ENCODE measurements at regions not wholly inside any gene's neighbourhood (a gene's known extent, or its start where the extent isn't known, plus 50 kb on each side); places are given as distances from the start of the nearest gene placed in this dataset.

DNA sequence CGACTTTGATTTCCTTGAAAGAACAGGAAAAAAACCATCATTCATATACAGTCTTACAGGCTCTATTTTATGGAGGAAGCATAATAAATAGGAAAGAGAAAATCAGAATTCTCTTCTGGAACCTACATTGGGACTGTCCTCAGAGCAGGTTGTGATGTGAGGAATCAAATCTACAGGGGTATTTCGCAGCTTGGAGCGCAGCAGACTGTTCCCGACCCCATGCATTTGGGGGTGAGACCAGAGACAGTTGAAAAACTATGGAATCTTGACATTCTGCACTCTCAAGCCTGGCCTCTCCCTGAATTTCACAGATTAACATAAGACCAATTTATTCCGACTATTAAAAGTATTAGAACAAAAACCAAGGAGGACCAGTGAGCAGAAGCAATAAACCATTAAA lies 93.3 kb upstream of the PRSS58 start:
- Histone ChIP-seq H3K18ac (ENCODE audit: low read depth, low read length) (no peak overlapping the region), H4K91ac (ENCODE audit: insufficient read depth, low read depth, low read length) (no peak overlapping the region), H3K27me3 (ENCODE audit: control insufficient read depth, insufficient read depth, low read length) (peaks cover 11% of the 10 kb centered on the region), H3K27ac (ENCODE audit: insufficient read depth, low read length) (no peak overlapping the region), H3K4me1 (ENCODE audit: control insufficient read depth, insufficient read depth, low read length) (no peaks in the 10 kb centered on the region), H3K36me3 (ENCODE audit: control insufficient read depth, insufficient read depth, low read length) (no peaks in the 10 kb centered on the region), H4K5ac (ENCODE audit: low read depth, low read length) (no peak overlapping the region), H3K14ac (replicated peaks; ENCODE audit: low read depth, low read length) (no peak overlapping the region), H2AFZ (replicated peaks; ENCODE audit: low read length, poor library complexity) (no peak overlapping the region), H3K79me1 (ENCODE audit: low read depth in 1 of 2, low read length in 2 of 2) (no peaks in the 10 kb centered on the region), H3K56ac (ENCODE audit: extremely low read depth, insufficient read depth, low read length) (no peak overlapping the region), H2BK20ac (ENCODE audit: low read depth, low read length) (no peak overlapping the region), H3K23ac (ENCODE audit: low read depth, low read length) (no peak overlapping the region), H3K4me3 (ENCODE audit: insufficient read depth, low read depth, low read length) (no peak overlapping the region), H2BK15ac (ENCODE audit: low read depth, low read length) (no peak overlapping the region), H3K9me3 (ENCODE audit: control insufficient read depth, insufficient read depth, low read length) (no peaks in the 10 kb centered on the region), H2AK5ac (ENCODE audit: low read depth, low read length) (no peak overlapping the region), H3K4ac (ENCODE audit: low read depth, low read length) (no peak overlapping the region), H4K8ac (ENCODE audit: low read depth in 2 of 2, low read length in 2 of 2) (no peak overlapping the region), H2AK9ac (replicated peaks; ENCODE audit: low read depth, low read length, poor library complexity) (no peak overlapping the region), H4K20me1 (ENCODE audit: insufficient read depth, low read length) (no peaks in the 10 kb centered on the region), H2BK5ac (ENCODE audit: low read depth, low read length, poor library complexity, severe bottlenecking) (no peak overlapping the region), H2BK120ac (ENCODE audit: low read depth, low read length) (no peak overlapping the region), H3K9ac (ENCODE audit: low read depth, low read length) (no peak overlapping the region), H3K4me2 (ENCODE audit: low read depth, low read length) (no peak overlapping the region), H3K9me1 (ENCODE audit: insufficient read depth, low read length) (no peaks in the 10 kb centered on the region)
- intact Hi-C loops (cut with micrococcal nuclease) (no loop called here), dilution Hi-C loops (cut with HindIII; ENCODE audit: low sequenced_read_pairs, unreplicated experiment) (no loop called here), in situ Hi-C loops (cut with MboI; ENCODE audit: low sequenced_read_pairs) (no loop called here)
- 39% methylated on average over 2 of the region's 5 CpGs; no CpG with 5 or more reads in 1 of the 2 experiments for WGBS, 2 experiments (ENCODE audit: extremely low coverage in 2 of 2, insufficient read length in 1 of 2)
- no peak for ATAC-seq (ENCODE audit: low read depth)
- ChIA-PET CTCF (interaction anchor here (0.7 kb wide), 1 partner anchor 11 kb away, joined by 3 read pairs; no protein-coding TSS in a partner anchor), POLR2A (ENCODE audit: unreplicated experiment) (no interaction called here)
- DNase-seq, result no peak
- no TSS peak for BruUV-seq (replicated peaks)
- TF ChIP-seq SMC3 (IDR thresholded peaks at IDR 0.05; ENCODE audit: low read depth, low read length) (no peak), POLR2A (IDR thresholded peaks at IDR 0.05; ENCODE audit: low read depth, low read length) (no peak), CHD1 (IDR thresholded peaks at IDR 0.05; ENCODE audit: low read depth, low read length) (no peak), RAD21 (IDR thresholded peaks at IDR 0.05; ENCODE audit: low read length) (no peak), MAZ (IDR thresholded peaks at IDR 0.05; ENCODE audit: borderline replicate concordance, low read depth, low read length) (no peak), CEBPB (IDR thresholded peaks at IDR 0.05; ENCODE audit: low read depth, low read length) (no peak)
- TF ChIP-seq, protein P1, sequence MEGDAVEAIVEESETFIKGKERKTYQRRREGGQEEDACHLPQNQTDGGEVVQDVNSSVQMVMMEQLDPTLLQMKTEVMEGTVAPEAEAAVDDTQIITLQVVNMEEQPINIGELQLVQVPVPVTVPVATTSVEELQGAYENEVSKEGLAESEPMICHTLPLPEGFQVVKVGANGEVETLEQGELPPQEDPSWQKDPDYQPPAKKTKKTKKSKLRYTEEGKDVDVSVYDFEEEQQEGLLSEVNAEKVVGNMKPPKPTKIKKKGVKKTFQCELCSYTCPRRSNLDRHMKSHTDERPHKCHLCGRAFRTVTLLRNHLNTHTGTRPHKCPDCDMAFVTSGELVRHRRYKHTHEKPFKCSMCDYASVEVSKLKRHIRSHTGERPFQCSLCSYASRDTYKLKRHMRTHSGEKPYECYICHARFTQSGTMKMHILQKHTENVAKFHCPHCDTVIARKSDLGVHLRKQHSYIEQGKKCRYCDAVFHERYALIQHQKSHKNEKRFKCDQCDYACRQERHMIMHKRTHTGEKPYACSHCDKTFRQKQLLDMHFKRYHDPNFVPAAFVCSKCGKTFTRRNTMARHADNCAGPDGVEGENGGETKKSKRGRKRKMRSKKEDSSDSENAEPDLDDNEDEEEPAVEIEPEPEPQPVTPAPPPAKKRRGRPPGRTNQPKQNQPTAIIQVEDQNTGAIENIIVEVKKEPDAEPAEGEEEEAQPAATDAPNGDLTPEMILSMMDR (conservative IDR thresholded peaks at IDR 0.05; ENCODE audit: low read depth, low read length), result no peak
- TF ChIP-seq, protein P2, sequence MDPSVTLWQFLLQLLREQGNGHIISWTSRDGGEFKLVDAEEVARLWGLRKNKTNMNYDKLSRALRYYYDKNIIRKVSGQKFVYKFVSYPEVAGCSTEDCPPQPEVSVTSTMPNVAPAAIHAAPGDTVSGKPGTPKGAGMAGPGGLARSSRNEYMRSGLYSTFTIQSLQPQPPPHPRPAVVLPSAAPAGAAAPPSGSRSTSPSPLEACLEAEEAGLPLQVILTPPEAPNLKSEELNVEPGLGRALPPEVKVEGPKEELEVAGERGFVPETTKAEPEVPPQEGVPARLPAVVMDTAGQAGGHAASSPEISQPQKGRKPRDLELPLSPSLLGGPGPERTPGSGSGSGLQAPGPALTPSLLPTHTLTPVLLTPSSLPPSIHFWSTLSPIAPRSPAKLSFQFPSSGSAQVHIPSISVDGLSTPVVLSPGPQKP (IDR thresholded peaks at IDR 0.05; ENCODE audit: borderline replicate concordance, low read depth, low read length), result no peak
